GM12892 (cell line): ENCODE measurements at regions not wholly inside any gene's neighbourhood (a gene's known extent, or its start where the extent isn't known, plus 50 kb on each side); places are given as distances from the start of the nearest gene placed in this dataset.

Experiments
- POLR2A ChIP-seq: IDR thresholded peaks from 2 replicates; pipeline ENCODE4 v1.6.1; 2011; ENCODE audit warnings: low read depth, low read length, control low read depth
- POLR2AphosphoS5 ChIP-seq: IDR thresholded peaks from 2 replicates; pipeline ENCODE4 v1.6.1; 2011; ENCODE audit warnings: low read depth, low read length, control low read depth
- TAF1 ChIP-seq: IDR thresholded peaks from 2 replicates; pipeline ENCODE4 v1.6.1; 2011; ENCODE audit warnings: low read depth, mild to moderate bottlenecking, control low read depth, low read length, borderline replicate concordance

GRCh38 chr6:114783083-114783482 lies 440.3 kb upstream of the HS3ST5 start:
- no peak for TF ChIP-seq POLR2A
- TF ChIP-seq POLR2AphosphoS5: no peak
- no peak for TF ChIP-seq TAF1
